WTC11 (cell line): ENCODE measurements at regions not wholly inside any gene's neighbourhood (a gene's known extent, or its start where the extent isn't known, plus 50 kb on each side); places are given as distances from the start of the nearest gene placed in this dataset.

Experiments
- ATAC-seq: fragments of 200-7000 bp; cut with Tn5 transposase; 2 replicates; pipeline ENCODE4 v1.10.0; 2021; ENCODE audit warnings: mild to moderate bottlenecking, moderate library complexity
- CTCF ChIA-PET: fragments of 300-600 bp; sonication (Branson Sonifier 250); formaldehyde crosslinking; loops from one replicate; lab custom pipeline; 2021; ENCODE audit warnings: antibody characterized with exemption; lab: Charles Lee
- POLR2A ChIA-PET: fragments of 350-600 bp; sonication (Branson Sonifier 250); formaldehyde crosslinking; loops from one replicate; lab custom pipeline; 2021; ENCODE audit warnings: antibody characterized with exemption; lab: Charles Lee
- DNase-seq: peaks from one replicate; pipeline ENCODE4 v3.0.0; 2021; ENCODE audit warnings: low spot score
- H3K27ac Mint-ChIP-seq: 2 replicates; pipeline ENCODE4 v1.8.0; 2021; ENCODE audit warnings: mixed read lengths
- H3K27me3 Mint-ChIP-seq: 2 replicates; pipeline ENCODE4 v1.8.0; 2021; ENCODE audit warnings: low read depth, mild to moderate bottlenecking, moderate library complexity, mixed read lengths
- H3K36me3 Mint-ChIP-seq: 2 replicates; pipeline ENCODE4 v1.8.0; 2021; ENCODE audit warnings: mixed read lengths
- H3K4me1 Mint-ChIP-seq: 2 replicates; pipeline ENCODE4 v1.8.0; 2022; ENCODE audit warnings: mixed read lengths
- H3K4me3 Mint-ChIP-seq: 2 replicates; pipeline ENCODE4 v1.8.0; 2021; ENCODE audit warnings: mild to moderate bottlenecking, moderate library complexity, mixed read lengths
- H3K9me3 Mint-ChIP-seq: 2 replicates; pipeline ENCODE4 v1.8.0; 2021; ENCODE audit warnings: mixed read lengths
- EMX1 ChIP-seq: fragments of 250-450 bp; sonication (Bioruptor Pico); IDR thresholded peaks from 2 replicates; pipeline ENCODE4 v1.8.0; 2021; ENCODE audit warnings: mild to moderate bottlenecking
- GABPB1 ChIP-seq: sonication (generic); formaldehyde crosslinking; IDR thresholded peaks from 2 replicates; pipeline ENCODE4 v1.8.1; 2023; ENCODE audit warnings: mild to moderate bottlenecking, missing genetic modification reagents
- GRHL2 ChIP-seq: fragments of 250-450 bp; sonication (Bioruptor Pico); IDR thresholded peaks from 2 replicates; pipeline ENCODE4 v1.8.0; 2022; ENCODE audit warnings: mild to moderate bottlenecking, moderate library complexity; ENCODE audit not compliant: insufficient replicate concordance, severe bottlenecking
- JAZF1 ChIP-seq: fragments of 250-450 bp; sonication (Bioruptor Pico); IDR thresholded peaks from 2 replicates; pipeline ENCODE4 v1.9.0; 2021; ENCODE audit warnings: moderate library complexity, mild to moderate bottlenecking, inconsistent platforms
- NR1H2 ChIP-seq: sonication (generic); formaldehyde crosslinking; IDR thresholded peaks from 2 replicates; pipeline ENCODE4 v1.9.0; 2021; ENCODE audit warnings: mild to moderate bottlenecking, moderate library complexity, missing genetic modification reagents
- NR2C2 ChIP-seq: sonication (generic); formaldehyde crosslinking; IDR thresholded peaks from 2 replicates; pipeline ENCODE4 v1.8.0; 2022; ENCODE audit warnings: mild to moderate bottlenecking, missing genetic modification reagents
- RELA ChIP-seq: sonication (generic); formaldehyde crosslinking; IDR thresholded peaks from 2 replicates; pipeline ENCODE4 v1.8.1; 2022; ENCODE audit warnings: missing genetic modification reagents, mild to moderate bottlenecking, borderline replicate concordance
- TEAD4 ChIP-seq: sonication (generic); formaldehyde crosslinking; IDR thresholded peaks from 2 replicates; pipeline ENCODE4 v1.8.0; 2022; ENCODE audit warnings: mild to moderate bottlenecking, missing genetic modification reagents
- ZNF232 ChIP-seq: sonication (generic); formaldehyde crosslinking; IDR thresholded peaks from 2 replicates; pipeline ENCODE4 v1.8.0; 2022; ENCODE audit warnings: mild to moderate bottlenecking, missing genetic modification reagents
- ZNF396 ChIP-seq: fragments of 250-450 bp; sonication (Bioruptor Pico); IDR thresholded peaks from 2 replicates; pipeline ENCODE4 v1.8.0; 2021; ENCODE audit warnings: mild to moderate bottlenecking, moderate library complexity, borderline replicate concordance
- TF ChIP-seq, protein P1 (sequence below): fragments of 250-450 bp; sonication (Bioruptor Pico); IDR thresholded peaks from 2 replicates; pipeline ENCODE4 v1.9.0; 2021; ENCODE audit warnings: mild to moderate bottlenecking
- TF ChIP-seq, protein P2 (sequence below): sonication (generic); formaldehyde crosslinking; IDR thresholded peaks from 2 replicates; pipeline ENCODE4 v1.8.1; 2022; ENCODE audit warnings: missing genetic modification reagents, borderline replicate concordance
- TF ChIP-seq, protein P3 (sequence below): sonication (generic); formaldehyde crosslinking; IDR thresholded peaks from 2 replicates; pipeline ENCODE4 v1.8.1; 2023; ENCODE audit warnings: mild to moderate bottlenecking, missing genetic modification reagents, borderline replicate concordance
- TF ChIP-seq, protein P4 (sequence below): sonication (generic); formaldehyde crosslinking; IDR thresholded peaks from 2 replicates; pipeline ENCODE4 v1.8.1; 2023; ENCODE audit warnings: mild to moderate bottlenecking, missing genetic modification reagents
- TF ChIP-seq, protein P5 (sequence below): sonication (generic); formaldehyde crosslinking; IDR thresholded peaks from 2 replicates; pipeline ENCODE4 v1.8.0; 2022; ENCODE audit warnings: mild to moderate bottlenecking, missing genetic modification reagents
- TF ChIP-seq, protein P6 (sequence below): sonication (generic); formaldehyde crosslinking; IDR thresholded peaks from 2 replicates; pipeline ENCODE4 v1.8.0; 2023; ENCODE audit warnings: mild to moderate bottlenecking, missing genetic modification reagents

DNA sequence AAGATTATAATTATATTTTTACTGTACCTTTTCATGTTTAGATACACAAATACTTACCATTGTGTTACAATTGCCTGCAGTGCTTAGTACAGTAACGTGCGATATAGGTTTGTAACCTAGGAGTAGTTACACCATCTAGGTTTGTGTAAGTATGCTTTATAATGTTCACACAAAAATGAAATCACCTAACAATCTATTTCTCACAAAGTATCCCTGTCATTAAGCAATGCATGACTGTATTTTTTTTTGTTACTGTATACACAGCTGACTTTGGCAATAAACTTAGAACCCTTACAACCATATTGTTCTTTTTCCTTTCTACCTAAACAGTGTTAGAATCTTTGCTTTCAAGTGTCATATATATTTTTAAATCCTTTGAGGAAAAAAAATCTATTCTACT lies 303.0 kb upstream of the E2F7 start:
- ATAC-seq (no peak), DNase-seq (no peak)
- TF ChIP-seq GRHL2 (no peak), JAZF1 (CRISPR knock-in tag) (no peak), GABPB1 (CRISPR knock-in tag) (no peak), ZNF396 (CRISPR knock-in tag) (no peak)
- TF ChIP-seq, protein P1, sequence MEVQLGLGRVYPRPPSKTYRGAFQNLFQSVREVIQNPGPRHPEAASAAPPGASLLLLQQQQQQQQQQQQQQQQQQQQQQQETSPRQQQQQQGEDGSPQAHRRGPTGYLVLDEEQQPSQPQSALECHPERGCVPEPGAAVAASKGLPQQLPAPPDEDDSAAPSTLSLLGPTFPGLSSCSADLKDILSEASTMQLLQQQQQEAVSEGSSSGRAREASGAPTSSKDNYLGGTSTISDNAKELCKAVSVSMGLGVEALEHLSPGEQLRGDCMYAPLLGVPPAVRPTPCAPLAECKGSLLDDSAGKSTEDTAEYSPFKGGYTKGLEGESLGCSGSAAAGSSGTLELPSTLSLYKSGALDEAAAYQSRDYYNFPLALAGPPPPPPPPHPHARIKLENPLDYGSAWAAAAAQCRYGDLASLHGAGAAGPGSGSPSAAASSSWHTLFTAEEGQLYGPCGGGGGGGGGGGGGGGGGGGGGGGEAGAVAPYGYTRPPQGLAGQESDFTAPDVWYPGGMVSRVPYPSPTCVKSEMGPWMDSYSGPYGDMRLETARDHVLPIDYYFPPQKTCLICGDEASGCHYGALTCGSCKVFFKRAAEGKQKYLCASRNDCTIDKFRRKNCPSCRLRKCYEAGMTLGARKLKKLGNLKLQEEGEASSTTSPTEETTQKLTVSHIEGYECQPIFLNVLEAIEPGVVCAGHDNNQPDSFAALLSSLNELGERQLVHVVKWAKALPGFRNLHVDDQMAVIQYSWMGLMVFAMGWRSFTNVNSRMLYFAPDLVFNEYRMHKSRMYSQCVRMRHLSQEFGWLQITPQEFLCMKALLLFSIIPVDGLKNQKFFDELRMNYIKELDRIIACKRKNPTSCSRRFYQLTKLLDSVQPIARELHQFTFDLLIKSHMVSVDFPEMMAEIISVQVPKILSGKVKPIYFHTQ: no peak
- TF ChIP-seq, protein P2, sequence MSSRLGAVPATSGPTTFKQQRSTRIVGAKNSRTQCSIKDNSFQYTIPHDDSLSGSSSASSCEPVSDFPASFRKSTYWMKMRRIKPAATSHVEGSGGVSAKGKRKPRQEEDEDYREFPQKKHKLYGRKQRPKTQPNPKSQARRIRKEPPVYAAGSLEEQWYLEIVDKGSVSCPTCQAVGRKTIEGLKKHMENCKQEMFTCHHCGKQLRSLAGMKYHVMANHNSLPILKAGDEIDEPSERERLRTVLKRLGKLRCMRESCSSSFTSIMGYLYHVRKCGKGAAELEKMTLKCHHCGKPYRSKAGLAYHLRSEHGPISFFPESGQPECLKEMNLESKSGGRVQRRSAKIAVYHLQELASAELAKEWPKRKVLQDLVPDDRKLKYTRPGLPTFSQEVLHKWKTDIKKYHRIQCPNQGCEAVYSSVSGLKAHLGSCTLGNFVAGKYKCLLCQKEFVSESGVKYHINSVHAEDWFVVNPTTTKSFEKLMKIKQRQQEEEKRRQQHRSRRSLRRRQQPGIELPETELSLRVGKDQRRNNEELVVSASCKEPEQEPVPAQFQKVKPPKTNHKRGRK (CRISPR knock-in tag): no peak
- CTCF ChIA-PET: no interaction called here
- Mint-ChIP-seq H3K4me3 (no peak overlapping the region), H3K27ac (no peak overlapping the region), H3K9me3 (peaks cover 5% of the 10 kb centered on the region; the same call in 1 of the 2 replicates), H3K36me3 (no peaks in the 10 kb centered on the region; the same call in 1 of the 2 replicates), H3K27me3 (peaks cover 4% of the 10 kb centered on the region), H3K4me1 (peaks cover 15% of the 10 kb centered on the region)
- POLR2A ChIA-PET: no interaction called here

DNA sequence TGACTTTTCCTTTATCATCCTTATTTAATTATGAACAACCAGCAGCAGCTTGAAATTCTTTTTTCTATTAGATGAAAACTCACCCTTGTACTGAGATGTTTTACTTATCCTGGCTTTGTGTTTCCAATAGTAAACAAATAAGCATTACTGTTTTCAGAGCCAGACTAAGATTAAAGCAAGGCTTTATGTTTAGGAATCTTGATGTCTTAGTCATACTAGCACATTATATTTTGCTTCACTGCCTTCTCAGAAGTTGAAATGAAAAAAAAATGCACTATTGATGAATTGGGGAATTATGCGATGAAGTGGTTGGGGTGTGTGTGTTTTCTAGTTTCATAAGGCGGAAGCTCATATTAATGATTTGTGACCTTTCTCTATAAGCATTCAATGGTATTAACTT lies 301.2 kb upstream of the E2F7 start:
- Mint-ChIP-seq H3K27ac (no peak overlapping the region), H3K4me3 (no peak overlapping the region), H3K27me3 (peaks cover 4% of the 10 kb centered on the region), H3K4me1 (peaks cover 31% of the 10 kb centered on the region), H3K36me3 (no peaks in the 10 kb centered on the region; the same call in 1 of the 2 replicates), H3K9me3 (peaks cover 5% of the 10 kb centered on the region; the same call in 1 of the 2 replicates)
- POLR2A ChIA-PET: interaction anchor here (0.7 kb wide), 1 partner anchor 721 kb away, joined by 3 read pairs; no protein-coding TSS in a partner anchor
- CTCF ChIA-PET: no interaction called here
- DNase-seq (no peak), ATAC-seq (no peak)
- TF ChIP-seq, protein P3, sequence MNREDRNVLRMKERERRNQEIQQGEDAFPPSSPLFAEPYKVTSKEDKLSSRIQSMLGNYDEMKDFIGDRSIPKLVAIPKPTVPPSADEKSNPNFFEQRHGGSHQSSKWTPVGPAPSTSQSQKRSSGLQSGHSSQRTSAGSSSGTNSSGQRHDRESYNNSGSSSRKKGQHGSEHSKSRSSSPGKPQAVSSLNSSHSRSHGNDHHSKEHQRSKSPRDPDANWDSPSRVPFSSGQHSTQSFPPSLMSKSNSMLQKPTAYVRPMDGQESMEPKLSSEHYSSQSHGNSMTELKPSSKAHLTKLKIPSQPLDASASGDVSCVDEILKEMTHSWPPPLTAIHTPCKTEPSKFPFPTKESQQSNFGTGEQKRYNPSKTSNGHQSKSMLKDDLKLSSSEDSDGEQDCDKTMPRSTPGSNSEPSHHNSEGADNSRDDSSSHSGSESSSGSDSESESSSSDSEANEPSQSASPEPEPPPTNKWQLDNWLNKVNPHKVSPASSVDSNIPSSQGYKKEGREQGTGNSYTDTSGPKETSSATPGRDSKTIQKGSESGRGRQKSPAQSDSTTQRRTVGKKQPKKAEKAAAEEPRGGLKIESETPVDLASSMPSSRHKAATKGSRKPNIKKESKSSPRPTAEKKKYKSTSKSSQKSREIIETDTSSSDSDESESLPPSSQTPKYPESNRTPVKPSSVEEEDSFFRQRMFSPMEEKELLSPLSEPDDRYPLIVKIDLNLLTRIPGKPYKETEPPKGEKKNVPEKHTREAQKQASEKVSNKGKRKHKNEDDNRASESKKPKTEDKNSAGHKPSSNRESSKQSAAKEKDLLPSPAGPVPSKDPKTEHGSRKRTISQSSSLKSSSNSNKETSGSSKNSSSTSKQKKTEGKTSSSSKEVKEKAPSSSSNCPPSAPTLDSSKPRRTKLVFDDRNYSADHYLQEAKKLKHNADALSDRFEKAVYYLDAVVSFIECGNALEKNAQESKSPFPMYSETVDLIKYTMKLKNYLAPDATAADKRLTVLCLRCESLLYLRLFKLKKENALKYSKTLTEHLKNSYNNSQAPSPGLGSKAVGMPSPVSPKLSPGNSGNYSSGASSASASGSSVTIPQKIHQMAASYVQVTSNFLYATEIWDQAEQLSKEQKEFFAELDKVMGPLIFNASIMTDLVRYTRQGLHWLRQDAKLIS: no peak
- TF ChIP-seq, protein P4, sequence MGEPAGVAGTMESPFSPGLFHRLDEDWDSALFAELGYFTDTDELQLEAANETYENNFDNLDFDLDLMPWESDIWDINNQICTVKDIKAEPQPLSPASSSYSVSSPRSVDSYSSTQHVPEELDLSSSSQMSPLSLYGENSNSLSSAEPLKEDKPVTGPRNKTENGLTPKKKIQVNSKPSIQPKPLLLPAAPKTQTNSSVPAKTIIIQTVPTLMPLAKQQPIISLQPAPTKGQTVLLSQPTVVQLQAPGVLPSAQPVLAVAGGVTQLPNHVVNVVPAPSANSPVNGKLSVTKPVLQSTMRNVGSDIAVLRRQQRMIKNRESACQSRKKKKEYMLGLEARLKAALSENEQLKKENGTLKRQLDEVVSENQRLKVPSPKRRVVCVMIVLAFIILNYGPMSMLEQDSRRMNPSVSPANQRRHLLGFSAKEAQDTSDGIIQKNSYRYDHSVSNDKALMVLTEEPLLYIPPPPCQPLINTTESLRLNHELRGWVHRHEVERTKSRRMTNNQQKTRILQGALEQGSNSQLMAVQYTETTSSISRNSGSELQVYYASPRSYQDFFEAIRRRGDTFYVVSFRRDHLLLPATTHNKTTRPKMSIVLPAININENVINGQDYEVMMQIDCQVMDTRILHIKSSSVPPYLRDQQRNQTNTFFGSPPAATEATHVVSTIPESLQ (CRISPR knock-in tag): no peak
- TF ChIP-seq ZNF232 (CRISPR knock-in tag) (no peak), NR1H2 (CRISPR knock-in tag) (no peak), RELA (CRISPR knock-in tag) (no peak), EMX1 (no peak), TEAD4 (CRISPR knock-in tag) (no peak), NR2C2 (no peak), ZNF396 (CRISPR knock-in tag) (no peak)
- TF ChIP-seq, protein P5, sequence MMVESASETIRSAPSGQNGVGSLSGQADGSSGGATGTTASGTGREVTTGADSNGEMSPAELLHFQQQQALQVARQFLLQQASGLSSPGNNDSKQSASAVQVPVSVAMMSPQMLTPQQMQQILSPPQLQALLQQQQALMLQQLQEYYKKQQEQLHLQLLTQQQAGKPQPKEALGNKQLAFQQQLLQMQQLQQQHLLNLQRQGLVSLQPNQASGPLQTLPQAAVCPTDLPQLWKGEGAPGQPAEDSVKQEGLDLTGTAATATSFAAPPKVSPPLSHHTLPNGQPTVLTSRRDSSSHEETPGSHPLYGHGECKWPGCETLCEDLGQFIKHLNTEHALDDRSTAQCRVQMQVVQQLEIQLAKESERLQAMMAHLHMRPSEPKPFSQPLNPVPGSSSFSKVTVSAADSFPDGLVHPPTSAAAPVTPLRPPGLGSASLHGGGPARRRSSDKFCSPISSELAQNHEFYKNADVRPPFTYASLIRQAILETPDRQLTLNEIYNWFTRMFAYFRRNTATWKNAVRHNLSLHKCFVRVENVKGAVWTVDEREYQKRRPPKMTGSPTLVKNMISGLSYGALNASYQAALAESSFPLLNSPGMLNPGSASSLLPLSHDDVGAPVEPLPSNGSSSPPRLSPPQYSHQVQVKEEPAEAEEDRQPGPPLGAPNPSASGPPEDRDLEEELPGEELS (CRISPR knock-in tag): no peak
- TF ChIP-seq, protein P6, sequence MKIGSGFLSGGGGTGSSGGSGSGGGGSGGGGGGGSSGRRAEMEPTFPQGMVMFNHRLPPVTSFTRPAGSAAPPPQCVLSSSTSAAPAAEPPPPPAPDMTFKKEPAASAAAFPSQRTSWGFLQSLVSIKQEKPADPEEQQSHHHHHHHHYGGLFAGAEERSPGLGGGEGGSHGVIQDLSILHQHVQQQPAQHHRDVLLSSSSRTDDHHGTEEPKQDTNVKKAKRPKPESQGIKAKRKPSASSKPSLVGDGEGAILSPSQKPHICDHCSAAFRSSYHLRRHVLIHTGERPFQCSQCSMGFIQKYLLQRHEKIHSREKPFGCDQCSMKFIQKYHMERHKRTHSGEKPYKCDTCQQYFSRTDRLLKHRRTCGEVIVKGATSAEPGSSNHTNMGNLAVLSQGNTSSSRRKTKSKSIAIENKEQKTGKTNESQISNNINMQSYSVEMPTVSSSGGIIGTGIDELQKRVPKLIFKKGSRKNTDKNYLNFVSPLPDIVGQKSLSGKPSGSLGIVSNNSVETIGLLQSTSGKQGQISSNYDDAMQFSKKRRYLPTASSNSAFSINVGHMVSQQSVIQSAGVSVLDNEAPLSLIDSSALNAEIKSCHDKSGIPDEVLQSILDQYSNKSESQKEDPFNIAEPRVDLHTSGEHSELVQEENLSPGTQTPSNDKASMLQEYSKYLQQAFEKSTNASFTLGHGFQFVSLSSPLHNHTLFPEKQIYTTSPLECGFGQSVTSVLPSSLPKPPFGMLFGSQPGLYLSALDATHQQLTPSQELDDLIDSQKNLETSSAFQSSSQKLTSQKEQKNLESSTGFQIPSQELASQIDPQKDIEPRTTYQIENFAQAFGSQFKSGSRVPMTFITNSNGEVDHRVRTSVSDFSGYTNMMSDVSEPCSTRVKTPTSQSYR (CRISPR knock-in tag): no peak
